Mesenchymal stem cell (in vitro differentiated cells and primary cell): ENCODE measurements at regions not wholly inside any gene's neighbourhood (a gene's known extent, or its start where the extent isn't known, plus 50 kb on each side); places are given as distances from the start of the nearest gene placed in this dataset.

ENCODE experiments used
- DNase-seq: peaks from one replicate; pipeline ENCODE4 v3.0.0-alpha.2; 2013
- H2AFZ ChIP-seq: one replicate; pipeline ENCODE4 v1.6.1; 2013; ENCODE audit warnings: low read depth, mild to moderate bottlenecking, control low read depth, inconsistent platforms, low read length, moderate library complexity
- H2AK5ac ChIP-seq: 2 replicates; pipeline ENCODE4 v1.6.1; 2013; ENCODE audit warnings: low read length, moderate library complexity, mild to moderate bottlenecking, inconsistent platforms; ENCODE audit not compliant: severe bottlenecking
- H2BK120ac ChIP-seq: one replicate; pipeline ENCODE4 v1.6.1; 2013; ENCODE audit warnings: low read depth, mild to moderate bottlenecking, inconsistent platforms, low read length, moderate library complexity
- H2BK12ac ChIP-seq, 2 experiments: one replicate each; pipeline ENCODE4 v1.6.1; 2013; ENCODE audit warnings: inconsistent platforms in 2 of 2, low read length in 2 of 2, mild to moderate bottlenecking in 2 of 2, moderate library complexity in 2 of 2, control low read depth in 1 of 2
- H2BK15ac ChIP-seq: one replicate; pipeline ENCODE4 v1.6.1; 2013; ENCODE audit warnings: mild to moderate bottlenecking, low read depth, inconsistent platforms; ENCODE audit not compliant: poor library complexity, severe bottlenecking
- H2BK5ac ChIP-seq: 2 replicates; pipeline ENCODE4 v1.6.1; 2013; ENCODE audit warnings: low read depth, mild to moderate bottlenecking, low read length, control low read depth, inconsistent platforms; ENCODE audit not compliant: poor library complexity, severe bottlenecking
- H3K14ac ChIP-seq, 2 experiments: one replicate each; pipeline ENCODE4 v1.6.1; 2013; ENCODE audit warnings: inconsistent platforms in 2 of 2, low read length in 2 of 2, control low read depth in 1 of 2, mild to moderate bottlenecking in 1 of 2, moderate library complexity in 1 of 2
- H3K18ac ChIP-seq, 2 experiments: one replicate each; pipeline ENCODE4 v1.6.1; 2013; ENCODE audit warnings: inconsistent platforms in 2 of 2, low read length in 2 of 2, control low read depth in 1 of 2, low read depth in 1 of 2, mild to moderate bottlenecking in 1 of 2
- H3K23ac ChIP-seq, 2 experiments: one replicate each; pipeline ENCODE4 v1.6.1; 2013; ENCODE audit warnings: inconsistent platforms in 2 of 2, low read length in 2 of 2, mild to moderate bottlenecking in 2 of 2, moderate library complexity in 2 of 2, control low read depth in 1 of 2
- H3K27ac ChIP-seq: 2 replicates; pipeline ENCODE4 v1.5.1; 2013; ENCODE audit warnings: mild to moderate bottlenecking, moderate library complexity, low read length, control low read depth, inconsistent platforms; ENCODE audit not compliant: poor library complexity, severe bottlenecking
- H3K27me3 ChIP-seq, 2 experiments: 2 replicates each; pipeline versions ENCODE4 v1.6.1 to v1.7.0; 2013; ENCODE audit warnings: low read length in 2 of 2, mild to moderate bottlenecking in 2 of 2, moderate library complexity in 2 of 2, control low read depth in 1 of 2, inconsistent platforms in 1 of 2; ENCODE audit not compliant: control insufficient read depth in 1 of 2, insufficient read depth in 1 of 2
- H3K36me3 ChIP-seq, 2 experiments: 2 replicates each; pipeline versions ENCODE4 v1.6.1 to v1.7.0; 2013; ENCODE audit warnings: low read length in 2 of 2, control low read depth in 1 of 2, inconsistent platforms in 1 of 2, low read depth in 1 of 2, mild to moderate bottlenecking in 1 of 2; ENCODE audit not compliant: insufficient read depth in 2 of 2, control insufficient read depth in 1 of 2
- H3K4ac ChIP-seq, 2 experiments: one replicate each; pipeline ENCODE4 v1.6.1; 2013; ENCODE audit warnings: inconsistent platforms in 2 of 2, low read length in 2 of 2, mild to moderate bottlenecking in 2 of 2, moderate library complexity in 2 of 2, control low read depth in 1 of 2, low read depth in 1 of 2
- H3K4me1 ChIP-seq: 2 replicates; pipeline ENCODE4 v1.6.1; 2013; ENCODE audit warnings: low read depth, low read length, control low read depth; ENCODE audit not compliant: control insufficient read depth, insufficient read depth
- H3K4me2 ChIP-seq: 2 replicates; pipeline ENCODE4 v1.6.1; 2013; ENCODE audit warnings: low read length, mild to moderate bottlenecking, inconsistent platforms; ENCODE audit not compliant: poor library complexity, severe bottlenecking
- H3K4me3 ChIP-seq, 2 experiments: 2 replicates each; pipeline versions ENCODE4 v1.5.1 to v1.7.0; 2013; ENCODE audit warnings: low read length in 2 of 2, mild to moderate bottlenecking in 2 of 2, control low read depth in 1 of 2, low read depth in 1 of 2; ENCODE audit not compliant: insufficient read depth in 1 of 2
- H3K79me1 ChIP-seq: replicated peaks from 2 replicates; pipeline ENCODE4 v1.6.1; 2013; ENCODE audit warnings: mild to moderate bottlenecking, control low read depth, low read length, inconsistent platforms; ENCODE audit not compliant: poor library complexity, severe bottlenecking
- H3K9ac ChIP-seq: 2 replicates; pipeline ENCODE4 v1.7.0; 2013; ENCODE audit warnings: mild to moderate bottlenecking, low read length, moderate library complexity
- H3K9me3 ChIP-seq: 2 replicates; pipeline ENCODE4 v1.7.0; 2013; ENCODE audit warnings: mild to moderate bottlenecking, low read length; ENCODE audit not compliant: control insufficient read depth
- H4K8ac ChIP-seq: one replicate; pipeline ENCODE4 v1.6.1; 2013; ENCODE audit warnings: inconsistent platforms, mild to moderate bottlenecking, low read length, moderate library complexity
- H4K91ac ChIP-seq: one replicate; pipeline ENCODE4 v1.6.1; 2013; ENCODE audit warnings: mild to moderate bottlenecking, low read length, inconsistent platforms
- WGBS: methylation state at CpG from one replicate; pipeline ENCODE4 v1.1.7; 2013; ENCODE audit warnings: mixed read lengths; 5-methylcytosine and 5-hydroxymethylcytosine counted together

GRCh38 chr6:51271615-51272014 is 452.9 kb downstream of the TFAP2B start:
- no peak overlapping the region for H3K27ac ChIP-seq
- 89% methylated on average over 1 of the region's 1 CpG for WGBS
- no peaks in the 10 kb centered on the region for H3K27me3 ChIP-seq
- no peak for DNase-seq
- H3K4me2 ChIP-seq, result no peak overlapping the region
- H2BK12ac ChIP-seq, result no peak overlapping the region
- H3K18ac ChIP-seq, result no peak overlapping the region
- no peak overlapping the region for H3K23ac ChIP-seq
- H3K9me3 ChIP-seq, result no peaks in the 10 kb centered on the region
- no peak overlapping the region for H4K8ac ChIP-seq
- H2AK5ac ChIP-seq, result no peak overlapping the region
- H3K4ac ChIP-seq, result no peak overlapping the region
- no peaks in the 10 kb centered on the region for H3K4me1 ChIP-seq
- no peaks in the 10 kb centered on the region for H3K36me3 ChIP-seq
- no peak overlapping the region for H2BK120ac ChIP-seq
- no peak overlapping the region for H2AFZ ChIP-seq
- H3K9ac ChIP-seq, result no peak overlapping the region
- H4K91ac ChIP-seq, result no peak overlapping the region
- H2BK15ac ChIP-seq, result no peak overlapping the region
- no peak overlapping the region for H3K4me3 ChIP-seq
- no peak overlapping the region for H3K14ac ChIP-seq
- no peaks in the 10 kb centered on the region for H3K79me1 ChIP-seq
- H2BK5ac ChIP-seq, result no peak overlapping the region

- no peak overlapping the region for H2BK5ac ChIP-seq
- H4K91ac ChIP-seq, result no peak overlapping the region
- no peak overlapping the region for H3K4me2 ChIP-seq
- no peaks in the 10 kb centered on the region for H3K9me3 ChIP-seq
- H3K4ac ChIP-seq, result no peak overlapping the region
- no peaks in the 10 kb centered on the region for H3K4me1 ChIP-seq
- H3K23ac ChIP-seq, result no peak overlapping the region
- 59% methylated on average over 4 of the region's 5 CpGs for WGBS
- H3K79me1 ChIP-seq, result no peaks in the 10 kb centered on the region
- H2BK12ac ChIP-seq, result no peak overlapping the region
- H4K8ac ChIP-seq, result no peak overlapping the region
- H3K14ac ChIP-seq, result no peak overlapping the region
- no peak overlapping the region for H2BK120ac ChIP-seq
- H2AFZ ChIP-seq, result no peak overlapping the region
- H3K18ac ChIP-seq, result no peak overlapping the region
- no peaks in the 10 kb centered on the region for H3K36me3 ChIP-seq
- H3K4me3 ChIP-seq, result no peak overlapping the region
- no peak overlapping the region for H2BK15ac ChIP-seq
- no peak overlapping the region for H2AK5ac ChIP-seq
- H3K9ac ChIP-seq, result no peak overlapping the region
- no peak overlapping the region for H3K27ac ChIP-seq
- no peaks in the 10 kb centered on the region for H3K27me3 ChIP-seq
- DNase-seq, result no peak
Observed at GRCh38 chr6:51273228-51273961, 454.7 kb downstream of the TFAP2B start.

GRCh38 chr6:51277474-51277873 is 458.8 kb downstream of the TFAP2B start:
- no peak overlapping the region for H3K4me3 ChIP-seq
- no peak overlapping the region for H3K18ac ChIP-seq
- no peak overlapping the region for H2BK120ac ChIP-seq
- no peak overlapping the region for H3K23ac ChIP-seq
- no peak overlapping the region for H2BK15ac ChIP-seq
- 86% methylated on average over 1 of the region's 1 CpG for whole genome bisulfite sequencing
- H3K9ac ChIP-seq, result no peak overlapping the region
- no peaks in the 10 kb centered on the region for H3K9me3 ChIP-seq
- H2BK12ac ChIP-seq, result no peak overlapping the region
- H4K91ac ChIP-seq, result no peak overlapping the region
- no peak overlapping the region for H2AFZ ChIP-seq
- H2BK5ac ChIP-seq, result no peak overlapping the region
- no peak overlapping the region for H4K8ac ChIP-seq
- no peak for DNase-seq
- no peaks in the 10 kb centered on the region for H3K36me3 ChIP-seq
- no peak overlapping the region for H3K27ac ChIP-seq
- no peak overlapping the region for H3K14ac ChIP-seq
- no peak overlapping the region for H3K4me2 ChIP-seq
- no peaks in the 10 kb centered on the region for H3K79me1 ChIP-seq
- H3K27me3 ChIP-seq, result no peaks in the 10 kb centered on the region
- H2AK5ac ChIP-seq, result no peak overlapping the region
- no peak overlapping the region for H3K4ac ChIP-seq
- no peaks in the 10 kb centered on the region for H3K4me1 ChIP-seq

- Histone ChIP-seq H3K27ac (no peak overlapping the region), H2BK12ac (no peak overlapping the region)
Observed at GRCh38 chr6:51282026-51282425, 463.4 kb downstream of the TFAP2B start.

More at GRCh38 chr6:51282026-51282425, 463.4 kb downstream of the TFAP2B start:
- no peak overlapping the region for H4K91ac ChIP-seq
- H3K27me3 ChIP-seq, result no peaks in the 10 kb centered on the region
- no peak overlapping the region for H4K8ac ChIP-seq
- H3K4me2 ChIP-seq, result no peak overlapping the region
- no peaks in the 10 kb centered on the region for H3K36me3 ChIP-seq
- H3K4me1 ChIP-seq, result no peaks in the 10 kb centered on the region
- no peak overlapping the region for H3K4ac ChIP-seq
- no peak overlapping the region for H3K14ac ChIP-seq
- no peak overlapping the region for H2AFZ ChIP-seq
- H3K18ac ChIP-seq, result no peak overlapping the region
- WGBS, result 60% methylated on average over 1 of the region's 2 CpGs
- no peak overlapping the region for H2BK15ac ChIP-seq
- H2BK5ac ChIP-seq, result no peak overlapping the region
- H3K9me3 ChIP-seq, result no peaks in the 10 kb centered on the region
- H2BK120ac ChIP-seq, result no peak overlapping the region
- no peak overlapping the region for H2AK5ac ChIP-seq
- no peak overlapping the region for H3K23ac ChIP-seq
- H3K79me1 ChIP-seq, result no peaks in the 10 kb centered on the region
- no peak overlapping the region for H3K9ac ChIP-seq
- DNase-seq, result no peak
- H3K4me3 ChIP-seq, result no peak overlapping the region
